ENCODE measurements at regions not wholly inside any gene's neighbourhood (a gene's known extent, or its start where the extent isn't known, plus 50 kb on each side); places are given as distances from the start of the nearest gene placed in this dataset.
A peak's percentile ranks its signal among the peaks of the same experiment; 100 is the strongest.

GRCh38 chr12:92089559-92089958, 56.1 kb downstream of the BTG1 start:
- DNase-seq, result no peak
- intact Hi-C loops (cut with DNase I), result no loop called here
- no peak for ATAC-seq (ENCODE audit: poor library complexity)

- intact Hi-C loops (cut with DNase I), result no loop called here
- DNase-seq (no peak), ATAC-seq (ENCODE audit: poor library complexity) (peak; percentile 49)
Measured at GRCh38 chr12:92088805-92089204, 56.8 kb downstream of the BTG1 start.

- no peak for DNase-seq
- no peak for ATAC-seq (ENCODE audit: poor library complexity)
- intact Hi-C loops (cut with DNase I), result no loop called here
Measured at GRCh38 chr12:92085736-92086040, 60.0 kb downstream of the BTG1 start.

- no peak for DNase-seq
- no peak for ATAC-seq (ENCODE audit: poor library complexity)
- intact Hi-C loops (cut with DNase I), result no loop called here
Measured at GRCh38 chr12:92085040-92085735, 60.5 kb downstream of the BTG1 start.

GRCh38 chr12:92080911-92081285, 64.7 kb downstream of the BTG1 start:
- intact Hi-C loops (cut with DNase I), result no loop called here
- no peak for DNase-seq
- ATAC-seq (ENCODE audit: poor library complexity), result no peak

- intact Hi-C loops (cut with DNase I), result loop anchor here (5.0 kb wide), 1 partner anchor 58 kb away; no protein-coding TSS in a partner anchor
- ATAC-seq (ENCODE audit: poor library complexity) (no peak), DNase-seq (no peak)
Measured at GRCh38 chr12:92079054-92079385, 66.6 kb downstream of the BTG1 start.

GRCh38 chr12:92078167-92079053, 67.2 kb downstream of the BTG1 start:
- intact Hi-C loops (cut with DNase I), result loop anchor here (5.0 kb wide), 1 partner anchor 59 kb away; no protein-coding TSS in a partner anchor
- DNase-seq (no peak), ATAC-seq (ENCODE audit: poor library complexity) (peak; percentile 49)

GRCh38 chr12:92077530-92077929, 68.1 kb downstream of the BTG1 start:
- DNase-seq (no peak), ATAC-seq (ENCODE audit: poor library complexity) (no peak)
- intact Hi-C loops (cut with DNase I), result loop anchor here (5.0 kb wide), 1 partner anchor 60 kb away; no protein-coding TSS in a partner anchor

- intact Hi-C loops (cut with DNase I), result loop anchor here (5.0 kb wide), 1 partner anchor 61 kb away; no protein-coding TSS in a partner anchor
- DNase-seq, result no peak
- ATAC-seq (ENCODE audit: poor library complexity), result no peak
Measured at GRCh38 chr12:92076101-92076500, 69.5 kb downstream of the BTG1 start.

- intact Hi-C loops (cut with DNase I), result loop anchor here (5.0 kb wide), 1 partner anchor 62 kb away; no protein-coding TSS in a partner anchor
- no peak for DNase-seq
- peak; percentile 42 for ATAC-seq (ENCODE audit: poor library complexity)
Measured at GRCh38 chr12:92075425-92075914, 70.2 kb downstream of the BTG1 start.

GRCh38 chr12:92074889-92075288, 70.8 kb downstream of the BTG1 start:
- DNase-seq (no peak), ATAC-seq (ENCODE audit: poor library complexity) (no peak)
- intact Hi-C loops (cut with DNase I), result loop anchor here (5.0 kb wide), 1 partner anchor 62 kb away; no protein-coding TSS in a partner anchor

- DNase-seq, result no peak
- intact Hi-C loops (cut with DNase I), result no loop called here
- no peak for ATAC-seq (ENCODE audit: poor library complexity)
Measured at GRCh38 chr12:92073094-92073493, 72.6 kb downstream of the BTG1 start.

GRCh38 chr12:92072112-92072511, 73.5 kb downstream of the BTG1 start:
- intact Hi-C loops (cut with DNase I), result no loop called here
- no peak for ATAC-seq (ENCODE audit: poor library complexity)
- no peak for DNase-seq

- DNase-seq, result no peak
- ATAC-seq (ENCODE audit: poor library complexity), result peak; percentile 60
- intact Hi-C loops (cut with DNase I), result no loop called here
Measured at GRCh38 chr12:92070864-92071445, 74.7 kb downstream of the BTG1 start.

- no peak for ATAC-seq (ENCODE audit: poor library complexity)
- DNase-seq, result no peak
Measured at GRCh38 chr12:92070054-92070863, 75.4 kb downstream of the BTG1 start.

GRCh38 chr12:92068459-92068858, 77.2 kb downstream of the BTG1 start:
- no peak for DNase-seq
- ATAC-seq (ENCODE audit: poor library complexity), result no peak
- intact Hi-C loops (cut with DNase I), result no loop called here

More at GRCh38 chr12:92070054-92070863, 75.4 kb downstream of the BTG1 start:
- intact Hi-C loops (cut with DNase I), result no loop called here

GRCh38 chr12:92065639-92066038, 80.0 kb downstream of the BTG1 start:
- intact Hi-C loops (cut with DNase I), result no loop called here
- ATAC-seq (ENCODE audit: poor library complexity) (no peak), DNase-seq (no peak)

- intact Hi-C loops (cut with DNase I), result no loop called here
- DNase-seq, result no peak
- no peak for ATAC-seq (ENCODE audit: poor library complexity)
Measured at GRCh38 chr12:92065018-92065499, 80.6 kb downstream of the BTG1 start.

- intact Hi-C loops (cut with DNase I), result no loop called here
- no peak for DNase-seq
- ATAC-seq (ENCODE audit: poor library complexity), result peak; percentile 68
Measured at GRCh38 chr12:92064422-92064821, 81.2 kb downstream of the BTG1 start.

Measured in Right ventricle myocardium superior (tissue), 1 donor.